ENCODE measurements at regions not wholly inside any gene's neighbourhood (a gene's known extent, or its start where the extent isn't known, plus 50 kb on each side); places are given as distances from the start of the nearest gene placed in this dataset.

- no peaks in the 10 kb centered on the region for H3K79me2 ChIP-seq (ENCODE audit: control insufficient read depth, insufficient read depth, low read length)
- no peak overlapping the region for H3K4me2 ChIP-seq (ENCODE audit: insufficient read depth, low read length)
- H3K9me1 ChIP-seq (replicated peaks; ENCODE audit: control insufficient read depth, extremely low read depth, insufficient read depth, low read length) = no peaks in the 10 kb centered on the region
- H2AFZ ChIP-seq (ENCODE audit: low read depth, low read length) = no peak overlapping the region
- H3K27me3 ChIP-seq (ENCODE audit: control insufficient read depth in 2 of 2, insufficient read depth in 2 of 2, low read length in 2 of 2) = no peaks in the 10 kb centered on the region
- no peak for DNase-seq (ENCODE audit: low read depth, low spot score)
- CTCF ChIA-PET = no interaction called here
- no peaks in the 10 kb centered on the region for H3K9me3 ChIP-seq (replicated peaks; ENCODE audit: control insufficient read depth, insufficient read depth, low read length)
- H3K4me1 ChIP-seq (ENCODE audit: control insufficient read depth, extremely low read depth, insufficient read depth, low read length) = no peaks in the 10 kb centered on the region
- no peak for TF ChIP-seq CTCF (IDR thresholded peaks at IDR 0.05; ENCODE audit: extremely low read depth in 1 of 2, insufficient read depth in 1 of 2, low read depth in 1 of 2, low read length in 2 of 2)
- no peak for TF ChIP-seq MAX (IDR thresholded peaks at IDR 0.05; ENCODE audit: insufficient read depth, insufficient read length)
- TF ChIP-seq FOS (IDR thresholded peaks at IDR 0.05; ENCODE audit: borderline replicate concordance, insufficient read depth, low read length) = no peak
- no peak for TF ChIP-seq EZH2 (IDR thresholded peaks at IDR 0.05; ENCODE audit: borderline replicate concordance, low read depth, low read length, severe bottlenecking)
- TF ChIP-seq MYC (IDR thresholded peaks at IDR 0.05; ENCODE audit: low read depth, low read length) = no peak
- no peak for TF ChIP-seq GATA2 (IDR thresholded peaks at IDR 0.05; ENCODE audit: insufficient read depth, insufficient read length, low read depth, low read length)
- TF ChIP-seq POLR2A (IDR thresholded peaks at IDR 0.05; ENCODE audit: low read depth, low read length) = no peak
- no peak for TF ChIP-seq JUN (IDR thresholded peaks at IDR 0.05; ENCODE audit: borderline replicate concordance, insufficient read depth, insufficient read length, low read depth)
- TF ChIP-seq POLR2AphosphoS5 (IDR thresholded peaks at IDR 0.05; ENCODE audit: insufficient read depth, low read depth, low read length) = no peak
- no peak overlapping the region for H3K4me3 ChIP-seq (replicated peaks in 1 of 3; ENCODE audit: insufficient read depth in 1 of 3, low read depth in 1 of 3, low read length in 3 of 3)
- no peaks in the 10 kb centered on the region for H3K36me3 ChIP-seq (ENCODE audit: control insufficient read depth in 2 of 2, extremely low read depth in 1 of 2, insufficient read depth in 2 of 2, low read length in 2 of 2)
- BruUV-seq (replicated peaks) = no TSS peak
- H4K20me1 ChIP-seq (replicated peaks; ENCODE audit: control insufficient read depth, extremely low read depth, insufficient read depth, low read length) = no peaks in the 10 kb centered on the region
- POLR2A ChIA-PET = no interaction called here
- no peak for FAIRE-seq
- no peak overlapping the region for H3K9ac ChIP-seq (replicated peaks; ENCODE audit: extremely low read depth, insufficient read depth, low read length)
- dilution Hi-C loops (cut with MboI; ENCODE audit: extremely low pct_ligation_motif_present, low sequenced_read_pairs) = no loop called here
- intact Hi-C loops (cut with micrococcal nuclease) = no loop called here
- no peak overlapping the region for H3K27ac ChIP-seq (ENCODE audit: insufficient read depth, low read depth, low read length)
Measured at GRCh38 chr7:136046548-136046947, 69.4 kb upstream of the MTPN start.

All from endothelial cell of umbilical vein (primary cell).